ENCODE measurements at regions not wholly inside any gene's neighbourhood (a gene's known extent, or its start where the extent isn't known, plus 50 kb on each side); places are given as distances from the start of the nearest gene placed in this dataset.

DNA sequence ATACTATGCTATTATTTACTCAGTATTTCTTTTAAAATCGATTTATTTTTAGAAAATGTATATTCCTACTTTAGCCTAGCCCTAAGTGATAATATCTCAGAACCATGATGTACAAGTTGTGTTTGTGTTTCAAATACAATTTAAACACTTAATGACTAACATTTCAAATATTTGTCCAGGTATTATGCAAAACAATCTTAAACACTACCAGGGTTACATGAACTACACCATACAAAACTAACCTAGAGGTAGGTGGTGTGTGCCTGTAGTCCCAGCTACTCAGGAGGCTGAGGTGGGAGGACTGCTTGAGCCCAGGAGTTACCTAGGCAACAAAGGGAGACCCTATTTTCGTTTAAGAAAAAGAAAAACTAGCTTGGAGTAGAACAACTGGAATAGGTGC is 83.0 kb upstream of the TMEM33 start:
- TF ChIP-seq, protein P1, sequence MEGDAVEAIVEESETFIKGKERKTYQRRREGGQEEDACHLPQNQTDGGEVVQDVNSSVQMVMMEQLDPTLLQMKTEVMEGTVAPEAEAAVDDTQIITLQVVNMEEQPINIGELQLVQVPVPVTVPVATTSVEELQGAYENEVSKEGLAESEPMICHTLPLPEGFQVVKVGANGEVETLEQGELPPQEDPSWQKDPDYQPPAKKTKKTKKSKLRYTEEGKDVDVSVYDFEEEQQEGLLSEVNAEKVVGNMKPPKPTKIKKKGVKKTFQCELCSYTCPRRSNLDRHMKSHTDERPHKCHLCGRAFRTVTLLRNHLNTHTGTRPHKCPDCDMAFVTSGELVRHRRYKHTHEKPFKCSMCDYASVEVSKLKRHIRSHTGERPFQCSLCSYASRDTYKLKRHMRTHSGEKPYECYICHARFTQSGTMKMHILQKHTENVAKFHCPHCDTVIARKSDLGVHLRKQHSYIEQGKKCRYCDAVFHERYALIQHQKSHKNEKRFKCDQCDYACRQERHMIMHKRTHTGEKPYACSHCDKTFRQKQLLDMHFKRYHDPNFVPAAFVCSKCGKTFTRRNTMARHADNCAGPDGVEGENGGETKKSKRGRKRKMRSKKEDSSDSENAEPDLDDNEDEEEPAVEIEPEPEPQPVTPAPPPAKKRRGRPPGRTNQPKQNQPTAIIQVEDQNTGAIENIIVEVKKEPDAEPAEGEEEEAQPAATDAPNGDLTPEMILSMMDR (IDR thresholded peaks at IDR 0.05), result no peak
- TF ChIP-seq POLR2A (IDR thresholded peaks at IDR 0.05), result no peak
